HG03558 (cell line): ENCODE measurements at regions not wholly inside any gene's neighbourhood (a gene's known extent, or its start where the extent isn't known, plus 50 kb on each side); places are given as distances from the start of the nearest gene placed in this dataset.
"Not testable (repeated sequence)": the region's sequence is repeated elsewhere in the genome, so short reads cannot be mapped to it uniquely, and the experiment has no call there.

Experiments
- ATAC-seq: cut with Tn5 transposase; IDR thresholded peaks from one replicate; pipeline ENCODE4 v1.9.1; 2021; ENCODE audit warnings: moderate number of reproducible peaks; ENCODE audit not compliant: unreplicated experiment; ENCODE audit errors: extremely low read depth

GRCh38 chr9:34797367-34797766 is 87.4 kb upstream of the CCL21 start:
- no peak for ATAC-seq

GRCh38 chr9:34796924-34797323 is 87.0 kb upstream of the CCL21 start:
- ATAC-seq: no peak

- no peak for ATAC-seq
Measured at GRCh38 chr9:34793428-34793827, 83.5 kb upstream of the CCL21 start.

- no peak for ATAC-seq
Measured at GRCh38 chr9:34783951-34784487, 74.1 kb upstream of the CCL21 start.

- no peak for ATAC-seq
Measured at GRCh38 chr9:34782372-34782771, 72.4 kb upstream of the CCL21 start.

GRCh38 chr9:34777666-34778065 is 67.7 kb upstream of the CCL21 start:
- no peak for ATAC-seq

- ATAC-seq: no peak
Measured at GRCh38 chr9:34773955-34774354, 64.0 kb upstream of the CCL21 start.

GRCh38 chr9:34773306-34773910 is 63.5 kb upstream of the CCL21 start:
- no peak for ATAC-seq

GRCh38 chr9:34771007-34771406 is 61.1 kb upstream of the CCL21 start:
- no peak for ATAC-seq

- not testable (repeated sequence) for ATAC-seq
Measured at GRCh38 chr9:34767087-34767486, 57.2 kb upstream of the CCL21 start.

- not testable (repeated sequence) for ATAC-seq
Measured at GRCh38 chr9:34760196-34761040, 50.5 kb upstream of the CCL21 start.
